Activated CD8-positive, alpha-beta T cell treated with anti-CD3 and anti-CD28 coated beads for 36 hours (primary cell): ENCODE measurements at regions not wholly inside any gene's neighbourhood (a gene's known extent, or its start where the extent isn't known, plus 50 kb on each side); places are given as distances from the start of the nearest gene placed in this dataset.

Experiments
- ATAC-seq: fragments of 200-7000 bp; cut with Tn5 transposase; one replicate; pipeline ENCODE4 v1.10.0; 2021; ENCODE audit warnings: mild to moderate bottlenecking, moderate library complexity
- CTCF ChIA-PET: fragments of 350-600 bp; sonication (Branson Sonifier 250); formaldehyde crosslinking; loops from one replicate; lab custom pipeline; 2021; ENCODE audit warnings: antibody characterized with exemption; lab: Charles Lee
- POLR2A ChIA-PET: fragments of 350-600 bp; sonication (Branson Sonifier 250); formaldehyde crosslinking; loops from one replicate; lab custom pipeline; 2021; ENCODE audit warnings: antibody characterized with exemption; lab: Charles Lee
- DNase-seq: peaks from one replicate; pipeline ENCODE4 v3.0.0-alpha.2; 2020
- H3K27ac Mint-ChIP-seq: one replicate; pipeline ENCODE4 v1.8.0; 2021; ENCODE audit warnings: mild to moderate bottlenecking, mixed read lengths
- H3K27me3 Mint-ChIP-seq: one replicate; pipeline ENCODE4 v1.8.0; 2021; ENCODE audit warnings: mixed read lengths
- H3K36me3 Mint-ChIP-seq: one replicate; pipeline ENCODE4 v1.8.0; 2021; ENCODE audit warnings: low read depth, mixed read lengths
- H3K4me1 Mint-ChIP-seq: one replicate; pipeline ENCODE4 v1.8.0; 2021; ENCODE audit warnings: low read depth, mixed read lengths
- H3K4me3 Mint-ChIP-seq: one replicate; pipeline ENCODE4 v1.8.0; 2021; ENCODE audit warnings: mild to moderate bottlenecking, moderate library complexity, mixed read lengths
- H3K9me3 Mint-ChIP-seq: one replicate; pipeline ENCODE4 v1.8.0; 2021; ENCODE audit warnings: mixed read lengths
- intact Hi-C: fragments of 100-400 bp; cut with micrococcal nuclease; formaldehyde crosslinking; loops from one replicate; pipeline ENCODE4 v1.10.0; 2022
- TF ChIP-seq, protein P1 (sequence below): fragments of 200-600 bp; IDR thresholded peaks from one replicate; pipeline ENCODE4 v1.8.0; 2022; ENCODE audit warnings: antibody characterized with exemption, mild to moderate bottlenecking

DNA sequence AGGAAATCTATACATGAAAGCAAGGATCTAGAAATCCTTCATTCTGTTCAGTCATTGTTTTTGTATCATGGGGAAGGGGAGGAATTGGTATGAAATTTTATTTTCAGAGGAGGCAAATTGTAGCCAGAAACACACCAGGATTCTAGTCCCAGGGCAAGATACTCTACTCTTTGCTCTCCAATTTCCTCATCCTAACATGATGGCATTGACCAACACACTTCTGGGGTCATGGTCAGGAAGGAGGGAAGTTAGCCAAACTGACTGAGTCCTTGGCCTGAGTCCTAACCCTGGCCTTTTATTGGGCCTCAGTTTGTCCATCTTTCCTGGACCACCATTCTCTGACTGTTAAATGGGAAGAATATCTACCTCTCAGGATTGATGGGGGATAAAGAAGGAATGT, 65.5 kb downstream of the BBS10 start:
- no peaks in the 10 kb centered on the region for H3K9me3 Mint-ChIP-seq
- ATAC-seq, result no peak
- intact Hi-C loops, result no loop called here

GRCh38 chr12:76277480-76277879, 70.7 kb downstream of the BBS10 start:
- TF ChIP-seq, protein P1, sequence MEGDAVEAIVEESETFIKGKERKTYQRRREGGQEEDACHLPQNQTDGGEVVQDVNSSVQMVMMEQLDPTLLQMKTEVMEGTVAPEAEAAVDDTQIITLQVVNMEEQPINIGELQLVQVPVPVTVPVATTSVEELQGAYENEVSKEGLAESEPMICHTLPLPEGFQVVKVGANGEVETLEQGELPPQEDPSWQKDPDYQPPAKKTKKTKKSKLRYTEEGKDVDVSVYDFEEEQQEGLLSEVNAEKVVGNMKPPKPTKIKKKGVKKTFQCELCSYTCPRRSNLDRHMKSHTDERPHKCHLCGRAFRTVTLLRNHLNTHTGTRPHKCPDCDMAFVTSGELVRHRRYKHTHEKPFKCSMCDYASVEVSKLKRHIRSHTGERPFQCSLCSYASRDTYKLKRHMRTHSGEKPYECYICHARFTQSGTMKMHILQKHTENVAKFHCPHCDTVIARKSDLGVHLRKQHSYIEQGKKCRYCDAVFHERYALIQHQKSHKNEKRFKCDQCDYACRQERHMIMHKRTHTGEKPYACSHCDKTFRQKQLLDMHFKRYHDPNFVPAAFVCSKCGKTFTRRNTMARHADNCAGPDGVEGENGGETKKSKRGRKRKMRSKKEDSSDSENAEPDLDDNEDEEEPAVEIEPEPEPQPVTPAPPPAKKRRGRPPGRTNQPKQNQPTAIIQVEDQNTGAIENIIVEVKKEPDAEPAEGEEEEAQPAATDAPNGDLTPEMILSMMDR, result no peak
- intact Hi-C loops, result loop anchor here (5.0 kb wide), 1 partner anchor 120 kb away; no protein-coding TSS in a partner anchor
- no peak for DNase-seq
- Mint-ChIP-seq H3K4me3 (no peak overlapping the region), H3K27me3 (peaks cover 18% of the 10 kb centered on the region), H3K4me1 (peaks cover 16% of the 10 kb centered on the region), H3K27ac (no peak overlapping the region), H3K9me3 (no peaks in the 10 kb centered on the region), H3K36me3 (no peaks in the 10 kb centered on the region)
- ATAC-seq, result no peak
- POLR2A ChIA-PET, result no interaction called here
- CTCF ChIA-PET, result interaction anchor here (0.9 kb wide), 1 partner anchor 119 kb away, joined by 3 read pairs; no protein-coding TSS in a partner anchor

More for the DNA sequence above, 65.5 kb downstream of the BBS10 start:
- H3K36me3 Mint-ChIP-seq, result no peaks in the 10 kb centered on the region
- ChIA-PET CTCF (no interaction called here), POLR2A (no interaction called here)
- peaks cover 11% of the 10 kb centered on the region for H3K27me3 Mint-ChIP-seq
- no peaks in the 10 kb centered on the region for H3K4me1 Mint-ChIP-seq
- H3K4me3 Mint-ChIP-seq, result no peak overlapping the region
- no peak for DNase-seq
- TF ChIP-seq, protein P1, result no peak
- no peak overlapping the region for H3K27ac Mint-ChIP-seq

DNA sequence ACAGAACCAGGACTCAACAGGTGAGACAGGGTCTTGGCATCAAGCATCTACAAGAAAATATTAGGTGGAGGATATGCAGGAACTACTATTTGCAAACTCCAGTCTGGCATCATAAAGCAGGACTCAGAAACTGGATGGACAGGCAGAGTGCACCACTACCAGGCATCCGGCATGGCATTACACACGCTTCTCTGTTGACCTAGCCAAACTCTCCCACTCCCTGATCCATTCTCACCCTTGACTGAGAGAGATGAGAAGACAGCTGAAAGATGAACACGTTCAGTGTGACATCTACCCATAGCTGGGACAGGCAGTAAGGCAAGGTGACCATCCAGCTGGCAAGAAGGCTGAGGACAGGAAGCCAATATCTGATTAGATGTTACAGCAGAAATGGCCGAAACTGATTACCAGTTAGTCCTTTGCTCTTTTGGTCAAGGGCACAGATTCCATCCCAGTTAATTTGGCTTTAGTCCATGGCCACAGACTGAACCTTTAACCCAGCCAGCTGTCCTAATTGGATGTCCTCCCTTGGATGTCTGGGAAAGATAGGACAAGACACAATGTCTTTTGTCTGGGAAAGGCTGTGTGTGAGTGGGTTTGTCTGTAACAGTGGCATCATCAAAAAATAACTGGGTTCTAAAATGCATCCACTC, 71.6 kb downstream of the BBS10 start:
- peaks cover 16% of the 10 kb centered on the region for H3K27me3 Mint-ChIP-seq
- TF ChIP-seq, protein P1, result no peak
- CTCF ChIA-PET, result no interaction called here
- H3K27ac Mint-ChIP-seq, result no peak overlapping the region
- no peaks in the 10 kb centered on the region for H3K36me3 Mint-ChIP-seq
- intact Hi-C loops, result loop anchor here (5.0 kb wide), 1 partner anchor 119 kb away; no protein-coding TSS in a partner anchor
- H3K9me3 Mint-ChIP-seq, result no peaks in the 10 kb centered on the region
- ATAC-seq, result no peak
- DNase-seq, result no peak
- no peak overlapping the region for H3K4me3 Mint-ChIP-seq
- H3K4me1 Mint-ChIP-seq, result peaks cover 16% of the 10 kb centered on the region
- POLR2A ChIA-PET, result no interaction called here

DNA sequence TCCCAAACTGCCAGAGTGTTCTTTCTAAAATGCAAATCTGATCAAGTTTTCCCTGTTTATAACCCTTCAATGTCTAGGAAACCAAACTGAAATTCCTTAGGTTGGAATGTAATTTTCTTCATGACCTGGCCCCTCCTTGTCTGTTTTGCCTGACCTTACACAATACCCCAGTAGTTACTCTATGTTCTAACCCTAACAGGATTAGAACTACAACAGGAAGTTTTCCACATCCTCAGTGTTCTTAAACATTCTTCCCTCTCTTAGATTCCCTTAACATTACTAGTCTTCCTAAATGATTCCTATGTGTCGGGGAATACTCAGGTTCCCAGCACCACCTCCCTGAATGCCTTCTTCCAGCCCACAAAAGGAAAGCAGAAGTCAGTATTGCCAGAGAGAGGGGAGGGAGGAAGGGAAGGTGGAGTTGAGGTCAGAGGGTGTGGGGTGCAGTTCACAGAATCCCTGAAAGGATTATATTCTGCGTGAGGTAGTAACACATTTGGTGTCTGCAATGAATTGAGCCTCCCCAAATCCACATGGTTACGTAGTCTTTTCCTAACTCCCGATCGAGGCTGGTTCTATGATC, 72.6 kb downstream of the BBS10 start:
- ATAC-seq (no peak), DNase-seq (no peak)
- no peaks in the 10 kb centered on the region for H3K9me3 Mint-ChIP-seq
- intact Hi-C loops, result loop anchor here (5.0 kb wide), 1 partner anchor 118 kb away; no protein-coding TSS in a partner anchor
- no peak overlapping the region for H3K27ac Mint-ChIP-seq
- H3K27me3 Mint-ChIP-seq, result peaks cover 15% of the 10 kb centered on the region
- peaks cover 16% of the 10 kb centered on the region for H3K4me1 Mint-ChIP-seq
- no peaks in the 10 kb centered on the region for H3K36me3 Mint-ChIP-seq
- CTCF ChIA-PET, result no interaction called here
- POLR2A ChIA-PET, result interaction anchor here (1.1 to 1.4 kb wide), 2 partner anchors 73 to 117 kb away, joined by 3 read pairs; partner anchors contain the start of gene BBS10
- no peak overlapping the region for H3K4me3 Mint-ChIP-seq
- TF ChIP-seq, protein P1, result no peak
